HG03066 (cell line): ENCODE measurements at regions not wholly inside any gene's neighbourhood (a gene's known extent, or its start where the extent isn't known, plus 50 kb on each side); places are given as distances from the start of the nearest gene placed in this dataset.
A peak's percentile ranks its signal among the peaks of the same experiment; 100 is the strongest.
"Not testable (repeated sequence)": the region's sequence is repeated elsewhere in the genome, so short reads cannot be mapped to it uniquely, and the experiment has no call there.

Experiments used
- ATAC-seq: cut with Tn5 transposase; IDR thresholded peaks from one replicate; pipeline ENCODE4 v1.9.1; 2021; ENCODE audit warnings: low read depth; ENCODE audit not compliant: unreplicated experiment

- ATAC-seq = no peak
These were observed 54.8 kb upstream of the HMGB1 start for GRCh38 chr13:30520571-30520970.

DNA sequence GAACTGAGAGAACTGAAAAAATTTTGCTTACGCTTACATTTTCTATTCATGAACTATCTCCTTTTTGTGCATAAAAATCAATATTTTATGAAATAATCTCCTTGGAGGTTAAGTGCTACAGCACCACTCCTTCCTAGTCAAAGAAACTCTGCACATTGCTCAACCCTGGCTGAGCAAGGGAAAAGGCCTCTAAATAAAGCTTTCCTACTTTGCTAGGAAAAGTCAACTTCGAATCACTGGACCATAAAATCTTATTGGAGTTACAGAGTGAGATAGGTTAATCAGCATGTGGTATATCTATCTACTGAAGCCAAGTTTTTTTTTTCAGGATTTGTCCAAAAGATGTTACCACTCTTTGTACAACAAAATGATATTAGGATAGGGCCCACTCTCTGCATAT lies 57.5 kb upstream of the HMGB1 start:
- ATAC-seq = no peak

- not testable (repeated sequence) for ATAC-seq
These were observed 58.1 kb upstream of the HMGB1 start for GRCh38 chr13:30523817-30524216.

- not testable (repeated sequence) for ATAC-seq
These were observed 59.5 kb upstream of the HMGB1 start for GRCh38 chr13:30525212-30525611.

DNA sequence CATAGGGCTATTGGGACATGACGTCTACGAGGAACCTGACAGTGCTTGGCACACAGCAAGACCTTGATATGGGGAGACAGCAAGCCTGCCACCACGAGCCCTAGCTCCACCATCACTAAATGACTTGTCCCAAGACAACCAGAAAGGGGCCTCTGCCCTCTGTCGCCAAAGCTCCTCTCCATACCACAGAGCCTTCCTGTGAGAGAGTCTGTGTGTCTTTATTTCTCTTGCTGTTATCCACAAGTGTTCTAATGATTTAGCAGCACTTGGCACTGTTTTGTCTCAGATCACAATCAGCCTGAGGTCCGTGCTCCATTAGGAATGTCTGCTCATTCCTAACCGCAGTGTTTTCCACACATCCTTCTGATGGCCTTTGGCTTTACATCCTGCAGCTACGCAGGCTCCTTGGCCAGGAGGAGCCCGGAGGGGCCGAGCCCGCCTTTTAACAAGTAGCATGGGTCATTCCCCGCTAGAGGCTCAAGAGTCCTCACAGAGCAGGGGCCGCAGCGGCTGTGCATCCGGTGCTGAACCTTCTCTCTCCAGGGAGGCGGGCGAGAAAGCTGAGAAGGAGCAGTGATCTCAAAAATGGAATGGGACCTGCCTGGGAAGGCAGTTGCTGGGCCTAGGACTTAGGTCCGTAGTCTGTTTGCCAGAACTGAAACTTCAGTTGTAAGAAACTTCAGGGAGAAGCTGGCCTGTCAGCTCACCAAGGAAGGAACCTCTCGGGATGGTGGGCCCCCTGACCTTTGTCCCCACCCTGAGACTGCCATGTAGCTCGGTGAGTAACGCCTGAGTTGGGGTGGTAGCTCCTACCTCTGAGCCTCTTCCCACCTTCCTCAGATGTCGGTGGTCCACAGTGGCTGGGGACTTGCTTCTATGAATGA lies 61.1 kb upstream of the HMGB1 start:
- no peak for ATAC-seq

DNA sequence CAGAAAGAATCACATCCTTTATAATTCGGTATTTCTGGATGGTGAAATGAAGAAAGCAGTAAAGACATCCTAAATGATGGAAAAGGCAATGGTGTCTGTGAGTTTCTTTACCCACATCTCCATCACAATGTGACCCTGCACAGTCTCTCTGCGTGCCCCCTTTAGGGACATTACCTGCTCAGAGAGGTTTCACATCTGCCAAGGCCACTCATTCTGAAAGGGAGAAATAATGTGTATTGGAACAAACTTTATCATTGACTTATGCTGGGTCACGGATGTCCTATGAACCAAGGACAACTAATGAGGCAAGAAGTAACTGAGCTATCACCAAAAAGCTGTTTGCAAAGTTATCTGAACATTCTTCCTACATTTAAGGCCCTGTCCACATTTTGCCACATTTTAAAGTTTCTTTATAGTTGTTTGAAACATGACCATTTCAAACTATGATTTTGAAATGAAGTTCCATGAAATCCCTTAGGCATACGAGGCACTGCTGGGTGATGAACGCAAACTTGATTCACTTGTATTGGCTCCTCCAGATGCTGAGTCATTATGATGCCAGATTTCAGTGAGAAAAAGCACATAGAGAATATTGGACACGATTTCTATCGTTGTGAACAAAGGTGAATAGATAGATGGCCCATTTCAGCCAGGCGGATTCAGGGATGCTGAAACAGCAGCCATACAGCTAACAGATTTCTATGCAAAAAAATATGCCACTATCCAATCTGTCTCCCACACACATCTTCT lies 63.5 kb upstream of the HMGB1 start:
- ATAC-seq = peak; percentile 68

DNA sequence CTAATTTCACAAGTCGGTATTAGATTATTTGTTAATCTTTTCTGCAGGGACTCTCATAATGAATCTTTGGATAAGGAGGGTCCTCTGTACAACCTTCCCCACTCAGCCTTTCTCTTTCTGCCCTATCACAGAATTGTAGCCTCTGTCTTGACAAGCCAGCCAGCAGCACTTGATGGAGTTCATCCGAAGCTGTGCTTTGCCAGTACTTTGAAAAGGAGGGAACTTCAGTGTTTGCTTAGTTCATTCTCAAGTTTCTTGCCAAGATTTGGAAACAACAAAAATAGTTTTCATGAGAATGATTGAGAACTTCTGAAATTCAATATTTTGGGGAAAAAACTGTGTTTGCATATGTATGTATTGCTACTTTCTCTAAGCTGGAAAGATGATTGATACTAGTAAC lies 69.3 kb upstream of the HMGB1 start:
- no peak for ATAC-seq

DNA sequence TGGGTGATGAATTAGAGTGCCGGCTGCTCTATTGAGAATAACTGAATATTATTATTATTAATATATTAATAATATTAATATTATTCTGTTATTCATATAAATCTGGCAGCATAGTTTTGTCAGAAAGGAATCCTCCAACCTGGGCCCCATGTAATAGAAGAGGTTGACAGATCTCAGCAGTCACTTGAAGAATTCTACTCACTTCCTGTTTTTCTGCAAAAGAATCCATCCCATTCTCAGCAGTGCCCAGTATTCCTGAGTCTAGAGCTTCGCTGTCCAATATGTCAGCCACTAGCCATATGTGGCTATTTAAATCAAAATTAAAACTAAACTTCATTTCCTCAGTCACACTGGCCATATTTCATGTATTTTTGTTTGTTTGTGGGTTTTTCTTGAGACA lies 72.4 kb upstream of the USPL1 start:
- ATAC-seq = no peak

DNA sequence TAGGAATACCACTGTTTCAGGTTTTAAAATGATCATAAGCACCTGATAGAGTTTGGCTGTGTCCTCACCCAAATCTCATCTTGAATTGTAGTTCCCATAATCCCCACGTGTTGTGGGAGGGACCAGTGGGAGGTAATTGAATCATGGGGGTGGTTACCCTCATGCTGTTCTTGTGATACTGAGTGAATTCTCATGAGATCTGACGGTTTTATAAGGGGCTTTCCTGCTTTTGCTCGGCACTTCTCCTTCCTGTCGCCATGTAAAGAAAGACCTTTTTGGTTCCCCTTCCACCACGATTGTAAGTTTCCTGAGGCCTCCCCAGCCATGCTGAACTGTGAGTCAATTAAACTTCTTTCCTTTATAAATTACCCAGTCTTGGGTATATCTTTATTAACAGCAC lies 69.7 kb upstream of the USPL1 start:
- ATAC-seq = not testable (repeated sequence)

GRCh38 chr13:30551189-30551588 lies 66.5 kb upstream of the USPL1 start:
- ATAC-seq = no peak

DNA sequence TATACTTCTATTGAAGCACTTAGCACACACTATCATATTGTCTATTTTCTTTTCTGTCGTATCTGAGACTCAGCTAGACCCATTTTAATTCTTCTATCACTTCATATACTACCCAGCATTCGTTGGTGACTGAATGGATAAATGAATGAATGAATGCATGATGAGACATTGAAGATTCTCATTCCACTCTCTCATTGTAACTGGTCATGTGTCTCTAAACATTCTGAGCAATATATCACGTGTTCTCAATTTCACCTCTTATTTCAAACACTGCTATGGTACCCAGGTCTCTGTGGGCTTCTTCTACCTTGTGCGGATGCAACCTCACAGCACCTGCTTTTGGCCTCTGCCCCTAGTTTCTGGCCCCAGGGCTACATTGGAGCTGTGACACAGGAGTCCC lies 65.2 kb upstream of the USPL1 start:
- ATAC-seq = no peak

GRCh38 chr13:30559274-30559673 lies 58.4 kb upstream of the USPL1 start:
- ATAC-seq = no peak

DNA sequence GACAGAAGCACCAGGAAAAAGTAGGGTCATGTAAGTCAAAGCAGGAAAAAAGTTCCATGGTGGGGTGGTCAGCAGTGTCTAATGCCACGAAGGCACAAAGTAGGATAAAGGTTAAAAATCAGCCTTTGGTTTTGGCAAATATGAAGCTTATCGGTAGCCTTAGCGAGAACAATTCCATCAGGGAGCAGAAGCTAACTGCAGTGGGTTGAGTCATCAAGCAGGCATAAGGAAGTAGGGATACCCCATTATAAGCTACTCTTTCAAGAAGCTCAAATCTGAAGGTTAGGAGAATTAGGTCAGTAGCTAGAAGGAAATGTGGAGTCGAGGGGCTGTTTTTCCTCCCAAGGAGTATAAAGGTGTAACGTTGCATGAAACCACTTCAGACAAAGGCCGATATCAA lies 57.5 kb upstream of the USPL1 start:
- ATAC-seq = no peak

GRCh38 chr13:30561511-30561910 lies 56.2 kb upstream of the USPL1 start:
- no peak for ATAC-seq

DNA sequence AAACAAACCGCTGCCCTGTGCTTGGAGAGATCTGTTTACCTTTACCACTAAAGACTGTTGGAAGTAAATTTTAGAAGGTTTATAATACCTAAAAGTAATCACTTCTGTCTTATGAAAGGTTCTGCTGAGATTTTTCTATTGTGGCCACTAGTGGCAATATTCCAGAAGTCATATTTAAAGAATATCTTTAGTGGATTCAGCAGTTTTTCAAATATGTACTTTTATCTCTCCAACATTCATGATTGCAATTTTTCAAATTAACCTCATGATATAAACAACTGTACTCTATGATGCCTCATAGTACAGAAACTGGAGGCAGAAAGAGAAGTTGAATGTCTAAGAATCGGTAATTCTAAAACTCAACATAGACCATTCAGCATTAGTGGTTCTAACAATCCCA lies 53.2 kb upstream of the USPL1 start:
- ATAC-seq = no peak

DNA sequence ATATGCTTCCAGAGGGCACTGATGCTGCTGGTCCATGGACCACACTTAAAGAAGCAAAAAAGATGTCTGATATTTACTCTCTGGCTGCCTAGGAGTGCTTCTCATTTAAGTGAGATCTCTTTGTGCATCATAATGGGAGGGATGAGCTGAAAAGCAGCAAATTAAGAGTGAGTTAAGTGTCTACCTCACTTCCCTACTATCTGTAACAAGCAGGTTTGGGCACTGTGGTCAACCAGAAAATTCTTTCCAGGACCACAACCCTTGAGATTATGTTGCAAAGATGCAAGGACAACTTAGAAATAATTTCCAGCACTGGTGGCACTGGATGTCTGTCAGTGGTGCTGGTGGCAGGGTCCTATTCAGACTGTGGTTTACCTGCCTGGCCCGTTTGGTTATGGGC lies 52.1 kb upstream of the USPL1 start:
- ATAC-seq = no peak

- no peak for ATAC-seq
These were observed 50.6 kb upstream of the USPL1 start for GRCh38 chr13:30567072-30567471.
